ENCODE measurements at regions not wholly inside any gene's neighbourhood (a gene's known extent, or its start where the extent isn't known, plus 50 kb on each side); places are given as distances from the start of the nearest gene placed in this dataset.

- Histone ChIP-seq H3K4me1 (ENCODE audit: insufficient read depth) (peaks cover 29% of the 10 kb centered on the region), H3K27me3 (ENCODE audit: insufficient read depth) (no peaks in the 10 kb centered on the region)
- H3K4me3 Mint-ChIP-seq = no peak overlapping the region
These were observed 180.2 kb upstream of the MARCKS start for GRCh38 chr6:113676968-113677367.

More at GRCh38 chr6:113676968-113677367, 180.2 kb upstream of the MARCKS start:
- Histone ChIP-seq H3K9me2 (ENCODE audit: insufficient read depth) (no peaks in the 10 kb centered on the region), H4K20me1 (replicated peaks; ENCODE audit: insufficient read depth) (no peaks in the 10 kb centered on the region), H3F3A (replicated peaks; ENCODE audit: low read depth) (no peaks in the 10 kb centered on the region), H3K79me2 (replicated peaks; ENCODE audit: insufficient read depth) (no peaks in the 10 kb centered on the region), H2AFZ (peak overlapping the region; percentile 11; the same call in 1 of the 2 replicates), H3K27ac (ENCODE audit: low read depth) (no peak overlapping the region), H3K4me2 (no peak overlapping the region), H3K36me3 (ENCODE audit: insufficient read depth) (no peaks in the 10 kb centered on the region), H3K4me3 (no peak overlapping the region)
- H3K9me3 Mint-ChIP-seq = no peaks in the 10 kb centered on the region
- ATAC-seq = no peak
- no peaks in the 10 kb centered on the region for H3K36me3 Mint-ChIP-seq (ENCODE audit: low read depth)
- no peak for DNase-seq (ENCODE audit: low spot score)
- H3K4me1 Mint-ChIP-seq = peaks cover 29% of the 10 kb centered on the region
- no peaks in the 10 kb centered on the region for H3K27me3 Mint-ChIP-seq (ENCODE audit: insufficient read depth, low read depth, poor library complexity)
- H3K27ac Mint-ChIP-seq = peak overlapping the region; percentile 21; the same call in 1 of the 2 replicates
- TF ChIP-seq ZNF462 (CRISPR knock-in tag; IDR thresholded peaks at IDR 0.05) = no peak
- no peak for TF ChIP-seq ZNF114 (CRISPR knock-in tag; IDR thresholded peaks at IDR 0.05)
- TF ChIP-seq CREB1 (CRISPR knock-in tag; IDR thresholded peaks at IDR 0.05; ENCODE audit: low read depth) = no peak
- no peak for TF ChIP-seq POLR2AphosphoS5 (IDR thresholded peaks at IDR 0.05; ENCODE audit: low read depth)
- TF ChIP-seq NANOG (IDR thresholded peaks at IDR 0.05; ENCODE audit: borderline replicate concordance) = no peak
- TF ChIP-seq CTCF (conservative IDR thresholded peaks at IDR 0.05; ENCODE audit: low read depth in 2 of 2) = no peak
- no peak for TF ChIP-seq STAT1 (IDR thresholded peaks at IDR 0.05; ENCODE audit: unreplicated experiment)
- TF ChIP-seq REST (IDR thresholded peaks at IDR 0.05; ENCODE audit: unreplicated experiment) = no peak
- no peak for TF ChIP-seq JUNB (IDR thresholded peaks at IDR 0.05; ENCODE audit: unreplicated experiment)
- TF ChIP-seq ZNF331 (CRISPR knock-in tag; IDR thresholded peaks at IDR 0.05; ENCODE audit: low read depth) = no peak
- no peak for TF ChIP-seq ETS1 (IDR thresholded peaks at IDR 0.05)
- TF ChIP-seq EZH2 (IDR thresholded peaks at IDR 0.05; ENCODE audit: low read depth, unreplicated experiment) = no peak
- TF ChIP-seq EZH2phosphoT487 (IDR thresholded peaks at IDR 0.05; ENCODE audit: unreplicated experiment) = no peak
